Stomach smooth muscle (tissue), 2 donors: ENCODE measurements at regions not wholly inside any gene's neighbourhood (a gene's known extent, or its start where the extent isn't known, plus 50 kb on each side); places are given as distances from the start of the nearest gene placed in this dataset.

Experiments
- H3K27ac ChIP-seq: one replicate; pipeline ENCODE4 v1.7.0; 2013; ENCODE audit warnings: mild to moderate bottlenecking, low read length, inconsistent platforms
- H3K27me3 ChIP-seq, 2 donors: one replicate each; pipeline ENCODE4 v1.7.0; 2013; ENCODE audit warnings: low read length in 2 of 2; ENCODE audit not compliant: insufficient read depth in 2 of 2, control insufficient read depth in 1 of 2
- H3K36me3 ChIP-seq, 2 donors: one replicate each; pipeline ENCODE4 v1.7.0; 2013; ENCODE audit warnings: low read length in 2 of 2; ENCODE audit not compliant: control insufficient read depth in 2 of 2, insufficient read depth in 2 of 2
- H3K4me1 ChIP-seq: one replicate; pipeline ENCODE4 v1.7.0; 2013; ENCODE audit warnings: low read length; ENCODE audit not compliant: control insufficient read depth, insufficient read depth
- H3K4me3 ChIP-seq, 2 donors: one replicate each; pipeline ENCODE4 v1.7.0; 2013; ENCODE audit warnings: low read length in 2 of 2
- H3K9ac ChIP-seq, 2 donors: one replicate each; pipeline ENCODE4 v1.7.0; 2013; ENCODE audit warnings: low read length in 2 of 2, mild to moderate bottlenecking in 1 of 2
- H3K9me3 ChIP-seq, 2 donors: one replicate each; pipeline ENCODE4 v1.7.0; 2013; ENCODE audit warnings: low read length in 2 of 2; ENCODE audit not compliant: control insufficient read depth in 2 of 2
- donor health status: healthy.
- donor health status: Pancreatic carcinoma.

DNA sequence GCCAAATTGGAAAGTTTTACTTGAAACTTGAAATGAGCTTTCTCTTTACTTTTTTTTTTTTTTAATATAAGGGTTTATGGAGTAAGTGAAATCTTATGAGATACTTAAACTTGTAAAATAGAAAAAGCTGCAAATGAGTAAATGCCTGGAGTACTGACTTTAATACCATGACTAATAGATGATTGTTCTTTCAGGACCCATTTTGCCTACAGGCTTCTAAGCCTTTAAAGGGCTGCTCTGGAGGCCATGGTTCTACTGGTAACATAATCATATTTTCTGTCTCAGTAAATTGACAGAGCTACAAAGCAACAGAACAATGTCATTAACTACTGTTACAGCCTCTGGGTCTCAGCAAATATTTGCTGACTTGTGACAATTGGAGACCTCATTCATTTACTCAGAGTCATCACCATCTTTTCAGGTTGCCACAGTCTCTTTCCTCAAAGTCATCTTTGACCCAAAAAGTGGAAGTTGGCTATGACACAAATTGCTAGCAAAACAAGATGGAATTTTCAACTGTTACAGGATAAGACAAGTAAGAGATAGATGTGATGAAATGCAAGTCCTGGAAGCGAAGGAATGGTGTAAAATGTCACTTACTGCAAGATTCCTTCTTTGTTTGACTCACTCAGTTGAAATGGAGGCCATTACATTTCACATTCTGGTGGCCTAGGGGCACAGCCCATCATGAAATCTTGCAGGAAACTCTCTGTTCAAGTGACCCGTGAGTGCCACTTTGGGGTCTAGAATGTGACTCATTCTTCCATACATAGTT, 132.7 kb downstream of the BTC start:
- no peaks in the 10 kb centered on the region for H3K9me3 ChIP-seq
- no peaks in the 10 kb centered on the region for H3K27me3 ChIP-seq
- no peaks in the 10 kb centered on the region for H3K4me1 ChIP-seq
- H3K4me3 ChIP-seq: no peak overlapping the region
- H3K9ac ChIP-seq: no peak overlapping the region
- H3K27ac ChIP-seq: no peak overlapping the region
- H3K36me3 ChIP-seq: no peaks in the 10 kb centered on the region

DNA sequence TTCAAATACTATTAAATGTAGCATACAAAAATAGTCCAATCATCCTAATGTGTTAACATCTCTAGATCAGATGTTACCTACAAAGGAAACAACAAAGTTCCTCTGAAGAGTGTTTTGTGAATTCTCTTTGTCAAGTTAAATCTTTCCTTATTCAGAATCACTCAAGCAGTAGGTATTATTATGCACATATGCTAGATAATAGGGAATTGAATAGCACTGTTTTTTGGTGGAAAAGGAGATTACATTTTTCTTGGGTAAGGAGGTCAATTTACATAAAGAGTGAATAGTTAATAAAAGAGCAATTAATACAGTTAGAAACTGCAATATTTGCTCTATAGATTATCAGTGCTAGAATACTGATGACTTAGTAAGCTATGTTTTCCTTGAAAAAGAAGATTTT, 130.7 kb downstream of the BTC start:
- no peaks in the 10 kb centered on the region for H3K4me1 ChIP-seq
- H3K9me3 ChIP-seq: no peaks in the 10 kb centered on the region
- no peaks in the 10 kb centered on the region for H3K36me3 ChIP-seq
- no peak overlapping the region for H3K27ac ChIP-seq
- no peak overlapping the region for H3K4me3 ChIP-seq
- no peak overlapping the region for H3K9ac ChIP-seq
- H3K27me3 ChIP-seq: no peaks in the 10 kb centered on the region

DNA sequence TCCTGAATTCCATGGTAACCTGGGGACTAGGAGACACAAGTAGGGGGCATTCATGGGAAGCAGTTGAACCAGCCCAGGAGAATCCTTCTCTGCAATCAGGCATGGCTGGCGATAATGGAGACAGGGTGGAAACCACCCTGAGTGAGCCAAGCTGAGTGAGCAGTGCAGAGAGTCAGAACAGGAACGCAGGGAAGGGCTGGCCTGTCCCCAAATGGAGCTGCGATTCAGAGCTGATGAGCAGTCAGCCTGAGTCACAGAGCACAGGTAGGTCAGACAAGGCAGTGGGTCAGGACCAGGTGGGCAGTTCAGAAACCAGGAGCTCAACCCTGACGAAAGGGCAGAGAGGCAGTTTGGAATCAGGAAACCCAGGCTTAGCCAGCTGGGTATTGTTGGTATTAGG, 129.0 kb downstream of the BTC start:
- Histone ChIP-seq H3K36me3 (no peaks in the 10 kb centered on the region), H3K27ac (no peak overlapping the region), H3K9ac (no peak overlapping the region), H3K4me1 (no peaks in the 10 kb centered on the region), H3K27me3 (no peaks in the 10 kb centered on the region), H3K9me3 (no peaks in the 10 kb centered on the region), H3K4me3 (no peak overlapping the region)

DNA sequence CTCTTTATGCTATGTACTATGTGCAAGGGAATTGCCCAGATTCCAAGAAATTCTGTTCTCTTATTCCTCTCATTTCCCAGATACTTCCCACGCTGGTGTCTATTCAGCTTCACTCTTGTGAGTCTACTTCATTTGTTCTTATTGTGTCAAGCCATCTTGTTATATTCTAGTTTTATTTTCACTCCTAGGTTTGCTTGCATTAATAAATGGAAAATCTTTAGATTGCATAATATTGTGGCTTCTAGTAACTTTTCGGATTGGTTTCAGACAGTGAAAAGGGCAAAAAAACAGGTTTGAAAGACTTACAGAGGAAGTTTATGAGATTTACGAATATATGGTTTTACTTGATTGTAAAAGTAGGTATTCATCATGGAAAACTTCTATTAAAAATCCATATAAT, 128.4 kb downstream of the BTC start:
- no peaks in the 10 kb centered on the region for H3K9me3 ChIP-seq
- H3K36me3 ChIP-seq: no peaks in the 10 kb centered on the region
- H3K4me1 ChIP-seq: no peaks in the 10 kb centered on the region
- no peak overlapping the region for H3K4me3 ChIP-seq
- no peak overlapping the region for H3K9ac ChIP-seq
- H3K27ac ChIP-seq: no peak overlapping the region
- no peaks in the 10 kb centered on the region for H3K27me3 ChIP-seq

DNA sequence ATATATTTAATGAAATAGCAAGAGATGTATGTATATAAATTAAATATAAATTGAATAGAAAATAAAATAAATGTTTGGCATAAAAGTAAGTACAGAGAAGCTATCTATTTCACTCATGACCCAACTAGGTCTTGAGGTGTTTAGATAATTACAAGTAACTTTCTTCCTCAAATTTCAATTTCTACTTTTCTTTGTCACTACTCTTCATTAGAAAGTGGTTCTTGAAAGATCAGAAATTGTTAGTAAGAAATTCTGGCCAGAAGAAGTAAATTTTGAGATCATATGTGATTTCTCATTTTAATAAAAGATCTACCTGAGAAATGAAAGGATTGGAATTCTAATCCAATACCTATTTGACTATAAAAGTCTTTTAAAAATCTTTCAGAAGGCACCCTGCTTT, 126.9 kb downstream of the BTC start:
- no peaks in the 10 kb centered on the region for H3K4me1 ChIP-seq
- no peak overlapping the region for H3K9ac ChIP-seq
- H3K9me3 ChIP-seq: no peaks in the 10 kb centered on the region
- H3K27me3 ChIP-seq: no peaks in the 10 kb centered on the region
- H3K4me3 ChIP-seq: no peak overlapping the region
- H3K27ac ChIP-seq: no peak overlapping the region
- no peaks in the 10 kb centered on the region for H3K36me3 ChIP-seq

DNA sequence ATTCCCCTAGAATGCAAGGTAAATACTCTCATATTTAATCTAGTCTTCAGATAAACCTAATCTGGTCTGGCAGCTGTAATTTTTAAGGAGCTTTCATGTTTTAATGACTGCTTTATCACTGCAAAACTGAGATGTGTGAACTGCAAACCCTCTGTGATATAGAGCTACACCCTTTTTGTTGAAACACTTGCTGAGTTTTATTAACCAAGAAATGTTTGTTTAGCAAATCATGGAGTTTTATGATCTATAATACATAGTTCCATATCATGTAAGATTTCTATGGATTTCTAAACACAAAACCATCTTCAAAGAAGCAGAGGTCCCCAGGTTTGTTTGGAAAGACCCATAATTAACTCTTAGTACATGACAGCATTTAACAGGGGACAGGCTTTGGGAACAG, 126.4 kb downstream of the BTC start:
- no peak overlapping the region for H3K9ac ChIP-seq

DNA sequence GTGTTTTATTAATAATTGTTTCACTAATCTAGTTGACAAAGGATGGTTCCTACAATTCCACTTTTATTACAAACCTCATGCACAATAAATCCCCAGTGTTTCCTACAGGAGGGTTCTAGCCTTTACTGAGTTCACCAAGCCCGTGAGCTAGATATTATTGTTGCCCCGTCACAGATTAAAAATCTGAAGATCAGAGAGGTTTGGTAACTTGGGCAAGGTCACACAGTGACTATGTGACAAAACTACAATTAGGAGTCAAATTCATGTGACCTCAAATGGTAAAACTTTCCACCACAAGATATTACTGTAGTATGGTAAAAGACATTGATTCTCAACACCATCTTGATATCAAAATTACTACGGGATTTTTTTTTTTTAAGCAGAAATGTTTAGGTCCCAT, 124.6 kb downstream of the BTC start:
- Histone ChIP-seq H3K36me3 (no peaks in the 10 kb centered on the region), H3K4me3 (no peak overlapping the region), H3K27ac (no peak overlapping the region), H3K9me3 (no peaks in the 10 kb centered on the region), H3K4me1 (no peaks in the 10 kb centered on the region), H3K27me3 (no peaks in the 10 kb centered on the region), H3K9ac (no peak overlapping the region)

More for the DNA sequence above, 126.4 kb downstream of the BTC start:
- H3K9me3 ChIP-seq: no peaks in the 10 kb centered on the region
- H3K27me3 ChIP-seq: no peaks in the 10 kb centered on the region
- no peak overlapping the region for H3K4me3 ChIP-seq
- no peak overlapping the region for H3K27ac ChIP-seq
- H3K36me3 ChIP-seq: no peaks in the 10 kb centered on the region
- H3K4me1 ChIP-seq: no peaks in the 10 kb centered on the region

DNA sequence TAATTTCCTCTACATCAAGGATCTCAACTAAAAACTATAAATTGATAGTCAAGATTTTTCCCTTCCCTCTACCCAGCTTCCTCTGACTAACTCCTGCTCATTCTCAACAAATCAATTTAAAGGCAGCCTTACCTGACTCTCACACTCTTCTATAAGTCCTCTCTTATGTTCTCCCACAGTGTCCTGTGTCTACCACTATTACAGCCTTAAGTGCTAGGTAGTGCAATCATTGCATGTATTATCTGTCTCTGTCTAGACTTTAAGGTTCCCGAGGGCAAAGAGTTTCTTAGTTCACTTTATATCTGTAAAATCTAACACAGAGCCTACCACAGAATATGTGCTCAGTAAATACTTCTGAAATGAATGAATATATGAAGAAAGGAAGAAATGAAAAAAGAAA, 123.7 kb downstream of the BTC start:
- H3K27ac ChIP-seq: no peak overlapping the region

DNA sequence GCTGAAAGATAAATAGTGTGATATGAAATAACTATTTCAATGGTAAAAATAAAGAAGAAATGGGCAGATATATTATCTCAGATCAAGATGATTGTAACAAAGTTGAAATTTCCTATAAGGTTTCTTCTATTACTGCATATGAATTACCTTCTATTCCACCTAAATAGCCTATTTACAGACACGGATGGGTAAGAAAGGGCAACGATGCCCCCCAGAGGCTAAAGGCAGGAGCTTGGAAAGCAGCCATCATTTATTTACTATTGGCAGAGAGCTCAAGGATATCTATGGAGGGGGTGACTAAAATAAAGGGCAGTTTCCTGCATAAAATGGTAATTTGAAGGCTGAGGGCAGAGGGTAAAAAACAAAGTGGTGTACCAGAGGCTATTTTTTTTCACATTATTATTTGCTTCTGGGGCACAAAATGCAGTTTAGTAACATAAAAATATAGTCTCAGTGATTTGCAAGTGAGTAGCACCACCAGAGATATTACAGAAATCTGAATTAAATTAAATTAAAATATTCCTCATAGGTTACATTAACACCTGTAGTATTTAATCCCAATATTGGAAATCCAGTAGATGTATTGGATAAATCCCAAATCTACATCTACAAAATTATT, 123.1 kb downstream of the BTC start:
- Histone ChIP-seq H3K27me3 (no peaks in the 10 kb centered on the region), H3K4me3 (no peak overlapping the region), H3K27ac (no peak overlapping the region), H3K36me3 (no peaks in the 10 kb centered on the region), H3K4me1 (no peaks in the 10 kb centered on the region), H3K9me3 (no peaks in the 10 kb centered on the region), H3K9ac (no peak overlapping the region)

More for the DNA sequence above, 123.7 kb downstream of the BTC start:
- Histone ChIP-seq H3K36me3 (no peaks in the 10 kb centered on the region), H3K4me1 (no peaks in the 10 kb centered on the region), H3K4me3 (no peak overlapping the region), H3K9ac (no peak overlapping the region), H3K9me3 (no peaks in the 10 kb centered on the region), H3K27me3 (no peaks in the 10 kb centered on the region)

DNA sequence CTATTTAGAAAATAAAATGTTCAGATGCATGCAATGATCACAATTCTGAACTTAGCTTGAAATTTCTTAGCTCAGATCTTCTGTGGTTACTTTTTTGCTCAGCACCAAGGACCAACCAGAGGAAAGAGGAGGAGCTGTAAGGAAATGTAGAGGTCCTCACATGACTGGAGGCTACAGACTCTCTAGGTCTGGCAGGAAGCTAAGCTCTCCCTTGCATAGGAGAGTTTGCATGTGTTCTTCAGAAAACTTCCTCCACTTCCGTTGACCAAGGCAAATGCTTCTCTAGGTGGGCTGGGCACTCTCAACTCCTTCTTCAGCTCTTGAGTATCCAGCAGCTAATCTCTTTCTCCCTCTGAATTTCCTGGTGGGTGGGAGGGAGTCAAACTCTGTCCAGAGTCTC, 119.6 kb downstream of the BTC start:
- Histone ChIP-seq H3K9me3 (no peaks in the 10 kb centered on the region), H3K9ac (no peak overlapping the region), H3K27me3 (no peaks in the 10 kb centered on the region), H3K27ac (no peak overlapping the region), H3K36me3 (no peaks in the 10 kb centered on the region), H3K4me1 (no peaks in the 10 kb centered on the region), H3K4me3 (no peak overlapping the region)

DNA sequence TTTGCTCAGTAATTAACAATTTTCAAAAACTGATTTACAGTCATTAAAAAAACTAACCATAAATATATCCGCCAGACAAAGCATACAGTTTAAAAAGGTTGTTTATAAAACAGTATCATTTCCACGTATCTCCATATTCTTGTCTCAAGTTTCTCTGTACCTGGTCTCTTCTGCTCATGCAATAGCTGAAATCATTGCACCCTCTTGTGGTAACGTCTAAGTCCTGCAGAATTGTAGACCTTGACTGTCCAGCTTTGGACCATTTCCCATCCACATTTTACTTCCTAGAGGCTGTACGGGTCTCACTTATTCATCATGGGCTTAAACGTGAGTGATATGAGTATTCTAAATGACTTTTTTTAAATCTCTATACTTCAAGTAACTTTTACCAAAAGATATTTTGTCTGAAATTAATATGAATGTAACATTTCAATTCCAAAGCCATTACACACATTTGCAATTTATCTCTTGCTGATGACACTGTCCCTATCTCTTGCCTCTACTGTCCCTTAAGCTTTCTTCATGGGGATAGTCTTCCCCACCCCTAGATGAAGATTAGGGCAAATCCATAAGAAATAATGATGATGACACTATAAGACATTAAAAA, 118.5 kb downstream of the BTC start:
- no peak overlapping the region for H3K27ac ChIP-seq

More for the DNA sequence above, 118.5 kb downstream of the BTC start:
- H3K9me3 ChIP-seq: no peaks in the 10 kb centered on the region
- no peak overlapping the region for H3K9ac ChIP-seq
- no peaks in the 10 kb centered on the region for H3K4me1 ChIP-seq
- no peaks in the 10 kb centered on the region for H3K27me3 ChIP-seq
- no peaks in the 10 kb centered on the region for H3K36me3 ChIP-seq
- no peak overlapping the region for H3K4me3 ChIP-seq
